Muscle of leg (tissue), 3 donors: ENCODE measurements at regions not wholly inside any gene's neighbourhood (a gene's known extent, or its start where the extent isn't known, plus 50 kb on each side); places are given as distances from the start of the nearest gene placed in this dataset.
A peak's percentile ranks its signal among the peaks of the same experiment; 100 is the strongest.

Experiments used
- DNase-seq: peaks from one replicate; pipeline ENCODE4 v3.0.0; 2013
- H3K27ac ChIP-seq: one replicate; pipeline ENCODE4 v1.5.1; 2013; ENCODE audit warnings: mild to moderate bottlenecking, low read length, control low read depth
- H3K27me3 ChIP-seq: one replicate; pipeline ENCODE4 v1.6.1; 2013; ENCODE audit warnings: low read length; ENCODE audit not compliant: control insufficient read depth, insufficient read depth
- H3K36me3 ChIP-seq: one replicate; pipeline ENCODE4 v1.6.1; 2013; ENCODE audit warnings: low read length; ENCODE audit not compliant: control insufficient read depth, insufficient read depth
- H3K4me1 ChIP-seq: one replicate; pipeline ENCODE4 v1.6.1; 2013; ENCODE audit warnings: low read length; ENCODE audit not compliant: control insufficient read depth, insufficient read depth
- H3K4me3 ChIP-seq: one replicate; pipeline ENCODE4 v1.5.1; 2013; ENCODE audit warnings: low read length, control low read depth
- H3K9me3 ChIP-seq: replicated peaks from 2 replicates; pipeline ENCODE4 v1.6.1; 2013; ENCODE audit warnings: low read depth, low read length; ENCODE audit not compliant: control insufficient read depth
- whole genome bisulfite sequencing: methylation state at CpG from one replicate; pipeline ENCODE4 v1.1.5; 2013; ENCODE audit warnings: missing lambda C conversion rate; ENCODE audit not compliant: insufficient coverage; 5-methylcytosine and 5-hydroxymethylcytosine counted together

DNA sequence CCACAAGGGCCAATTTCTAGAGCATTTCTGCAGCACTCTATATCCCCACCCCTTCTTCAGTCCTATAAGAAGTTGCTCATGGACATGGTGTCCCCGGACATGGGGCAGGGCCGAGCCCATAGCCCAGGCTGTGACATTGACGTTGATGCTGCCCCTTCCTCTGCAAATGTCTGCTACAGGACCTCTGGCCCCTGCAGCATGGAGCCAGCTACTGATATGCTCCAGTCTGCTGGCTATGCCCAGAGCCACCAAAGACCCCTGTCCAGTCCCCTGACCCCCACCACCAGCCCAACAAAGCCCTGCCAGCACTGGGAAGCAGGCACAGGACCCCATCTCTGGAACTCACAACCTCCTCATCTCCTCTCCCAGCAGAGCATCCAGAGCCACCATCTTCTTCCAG is 120.1 kb upstream of the SMAD3 start:
- H3K36me3 ChIP-seq: no peaks in the 10 kb centered on the region
- no peaks in the 10 kb centered on the region for H3K9me3 ChIP-seq
- WGBS: 90% methylated on average over 3 of the region's 3 CpGs
- DNase-seq: no peak
- no peak overlapping the region for H3K27ac ChIP-seq
- no peak overlapping the region for H3K4me3 ChIP-seq
- H3K4me1 ChIP-seq: peaks cover 15% of the 10 kb centered on the region
- peaks cover 5% of the 10 kb centered on the region for H3K27me3 ChIP-seq

DNA sequence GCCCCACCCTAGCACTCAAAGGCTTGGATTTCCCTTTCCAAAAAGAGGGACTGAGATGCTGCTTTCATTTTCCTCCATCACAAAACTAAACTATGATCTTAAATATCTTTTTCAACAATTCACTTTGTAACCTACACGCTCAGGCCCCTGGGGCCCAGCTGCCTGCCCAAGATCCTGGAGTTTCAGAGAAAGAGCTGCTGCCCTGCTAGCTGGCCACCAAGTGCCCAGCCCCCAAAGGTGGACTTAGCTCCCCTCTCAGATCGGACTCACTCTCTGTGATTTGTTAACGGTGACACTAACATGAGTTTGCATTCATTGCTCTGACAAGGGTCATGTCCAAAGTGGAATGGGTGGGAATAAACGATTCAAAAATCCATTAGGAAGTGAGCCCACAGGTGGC is 119.6 kb upstream of the SMAD3 start:
- peaks cover 5% of the 10 kb centered on the region for H3K27me3 ChIP-seq
- H3K4me3 ChIP-seq: no peak overlapping the region
- H3K36me3 ChIP-seq: no peaks in the 10 kb centered on the region
- H3K4me1 ChIP-seq: peaks cover 11% of the 10 kb centered on the region
- H3K27ac ChIP-seq: no peak overlapping the region
- WGBS: 70% methylated on average over 4 of the region's 4 CpGs
- no peak for DNase-seq
- H3K9me3 ChIP-seq: no peaks in the 10 kb centered on the region

DNA sequence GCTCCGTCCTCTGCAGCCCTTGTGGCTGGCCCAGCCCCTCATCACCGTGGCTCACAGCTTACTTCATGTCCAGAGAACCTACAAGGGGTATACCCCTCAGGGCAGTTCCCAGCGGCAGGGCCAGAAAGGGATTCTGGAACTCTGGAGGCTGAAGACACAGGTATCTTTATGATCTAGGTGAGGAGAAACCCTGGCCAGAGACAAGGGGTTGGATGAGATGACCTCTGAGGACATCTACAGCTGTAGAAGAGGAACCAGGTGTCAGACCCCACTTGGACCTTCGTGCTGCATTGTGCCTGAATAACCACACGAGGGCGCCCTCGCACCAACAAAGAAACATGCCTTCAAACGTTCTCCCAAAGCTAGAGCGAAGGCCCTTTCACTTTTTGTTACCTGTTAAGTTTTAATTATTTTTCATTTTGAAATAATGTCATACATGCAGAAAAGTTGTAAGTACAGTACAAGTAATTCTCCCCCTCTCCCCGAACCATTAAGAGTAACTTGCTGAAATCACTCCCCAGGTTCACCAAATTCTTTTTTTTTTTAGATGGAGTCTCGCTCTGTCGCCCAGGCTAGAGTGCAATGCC is 118.7 kb upstream of the SMAD3 start:
- Histone ChIP-seq H3K27ac (no peak overlapping the region), H3K36me3 (no peaks in the 10 kb centered on the region), H3K4me1 (peaks cover 3% of the 10 kb centered on the region), H3K4me3 (no peak overlapping the region), H3K27me3 (peaks cover 2% of the 10 kb centered on the region), H3K9me3 (no peaks in the 10 kb centered on the region)
- 39% methylated on average over 2 of the region's 12 CpGs for WGBS
- peak; percentile 78 for DNase-seq

DNA sequence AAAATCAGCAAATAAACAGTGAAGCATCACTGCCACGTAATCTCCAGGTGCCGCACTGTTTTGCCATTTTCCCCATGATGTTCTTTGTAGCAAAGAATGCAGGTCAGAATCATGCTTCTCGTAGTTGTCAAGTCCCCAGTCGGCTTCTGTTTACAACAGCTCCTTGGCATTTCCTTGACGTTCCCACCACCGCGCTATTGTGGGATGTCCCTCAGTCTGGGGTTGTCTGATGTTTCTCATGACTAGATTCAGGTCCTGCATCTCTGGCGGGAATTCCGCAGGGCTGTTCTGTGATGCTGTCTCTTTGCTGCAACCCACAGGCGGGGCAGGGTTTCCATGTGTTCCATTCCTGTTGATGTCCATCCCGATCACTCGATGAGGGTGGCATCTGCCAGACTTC is 117.9 kb upstream of the SMAD3 start:
- H3K9me3 ChIP-seq: no peaks in the 10 kb centered on the region
- H3K4me3 ChIP-seq: no peak overlapping the region
- H3K27ac ChIP-seq: no peak overlapping the region
- WGBS: 83% methylated on average over 7 of the region's 12 CpGs
- peaks cover 2% of the 10 kb centered on the region for H3K27me3 ChIP-seq
- H3K4me1 ChIP-seq: peaks cover 3% of the 10 kb centered on the region
- no peaks in the 10 kb centered on the region for H3K36me3 ChIP-seq
- DNase-seq: no peak

DNA sequence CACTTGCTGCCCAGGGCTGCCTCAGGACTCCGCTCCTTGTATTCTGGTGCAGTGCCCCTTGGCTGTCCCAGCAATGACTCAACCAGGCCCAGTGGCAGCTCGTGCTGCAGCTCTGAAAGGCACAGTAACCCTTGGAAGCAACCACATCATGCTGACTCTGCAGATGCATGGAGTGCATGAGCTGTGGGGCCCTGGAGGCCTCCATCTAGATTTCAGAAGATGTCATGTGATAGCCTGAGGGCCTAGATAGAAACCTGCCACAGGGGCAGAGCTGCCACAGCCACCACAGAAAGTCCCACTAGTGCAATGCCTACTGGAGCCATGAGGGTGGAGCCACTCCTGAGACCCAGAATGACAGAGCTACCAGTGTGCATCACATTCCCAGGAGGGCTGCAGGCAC is 117.1 kb upstream of the SMAD3 start:
- Histone ChIP-seq H3K36me3 (no peaks in the 10 kb centered on the region), H3K9me3 (no peaks in the 10 kb centered on the region), H3K27me3 (peaks cover 2% of the 10 kb centered on the region), H3K4me1 (no peaks in the 10 kb centered on the region), H3K4me3 (no peak overlapping the region), H3K27ac (no peak overlapping the region)
- DNase-seq: no peak
- WGBS: 61% methylated on average over 2 of the region's 2 CpGs

DNA sequence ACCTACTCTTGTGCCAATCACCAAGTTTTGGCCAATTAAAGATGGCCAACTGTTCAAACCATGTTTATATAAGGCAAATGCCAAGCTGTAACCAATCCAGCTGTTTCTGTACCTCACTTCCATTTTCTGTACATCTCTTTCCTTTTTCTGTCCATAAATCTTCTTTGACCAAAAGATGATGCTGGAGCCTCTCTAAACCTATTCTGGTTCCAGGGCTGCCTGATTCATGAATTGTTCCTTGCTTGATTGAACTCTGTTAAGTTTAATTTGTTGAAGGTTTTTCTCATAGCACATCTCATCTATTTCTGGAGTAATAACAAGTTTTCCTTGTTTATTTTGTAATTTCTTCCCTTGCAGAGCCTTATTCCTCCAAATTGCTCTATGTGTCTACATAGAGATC is 115.3 kb upstream of the SMAD3 start:
- H3K27ac ChIP-seq: no peak overlapping the region
- peaks cover 2% of the 10 kb centered on the region for H3K27me3 ChIP-seq
- no peaks in the 10 kb centered on the region for H3K9me3 ChIP-seq
- H3K4me1 ChIP-seq: no peaks in the 10 kb centered on the region
- H3K36me3 ChIP-seq: no peaks in the 10 kb centered on the region
- no peak overlapping the region for H3K4me3 ChIP-seq
- DNase-seq: no peak

DNA sequence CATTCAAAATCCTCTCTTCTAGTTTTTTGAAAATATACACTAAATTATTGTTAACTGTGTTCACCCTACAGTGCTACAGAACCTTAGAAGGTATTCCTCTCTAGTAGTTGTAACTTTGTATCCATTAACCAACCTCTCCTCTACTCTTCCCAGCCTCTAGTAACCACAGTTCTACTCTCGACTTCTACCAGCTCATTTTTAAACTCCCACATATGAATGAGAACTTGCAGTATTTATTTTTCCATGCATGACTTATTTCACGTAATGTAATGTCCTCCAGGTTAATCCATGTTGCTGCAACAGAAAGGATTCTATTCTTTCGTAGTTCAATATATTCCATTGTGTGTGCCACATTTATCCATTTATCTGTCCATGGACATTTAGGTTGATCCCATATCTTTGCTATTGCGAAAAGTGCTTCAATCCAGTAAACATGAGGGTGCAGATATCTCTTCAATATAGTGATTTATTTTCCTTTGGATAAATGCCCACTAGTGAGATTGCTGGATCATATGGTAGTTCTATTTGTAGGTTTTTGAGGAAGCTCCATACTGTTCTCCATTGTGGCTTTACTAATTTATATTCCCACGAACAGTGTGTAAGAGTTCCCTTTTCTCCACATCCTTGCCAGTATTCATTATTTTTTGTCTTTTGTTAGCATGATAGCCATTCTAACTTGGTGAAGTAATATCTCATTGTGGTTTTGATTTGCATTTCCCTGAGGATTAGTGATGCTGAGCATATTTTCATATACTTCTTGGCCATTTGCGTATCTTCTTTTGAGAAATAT is 113.7 kb upstream of the SMAD3 start:
- Histone ChIP-seq H3K4me3 (no peak overlapping the region), H3K27me3 (no peaks in the 10 kb centered on the region), H3K36me3 (no peaks in the 10 kb centered on the region), H3K4me1 (no peaks in the 10 kb centered on the region), H3K9me3 (no peaks in the 10 kb centered on the region), H3K27ac (no peak overlapping the region)
- DNase-seq: peak; percentile 26
- no CpG with 5 or more reads among the region's 6 CpGs for WGBS

DNA sequence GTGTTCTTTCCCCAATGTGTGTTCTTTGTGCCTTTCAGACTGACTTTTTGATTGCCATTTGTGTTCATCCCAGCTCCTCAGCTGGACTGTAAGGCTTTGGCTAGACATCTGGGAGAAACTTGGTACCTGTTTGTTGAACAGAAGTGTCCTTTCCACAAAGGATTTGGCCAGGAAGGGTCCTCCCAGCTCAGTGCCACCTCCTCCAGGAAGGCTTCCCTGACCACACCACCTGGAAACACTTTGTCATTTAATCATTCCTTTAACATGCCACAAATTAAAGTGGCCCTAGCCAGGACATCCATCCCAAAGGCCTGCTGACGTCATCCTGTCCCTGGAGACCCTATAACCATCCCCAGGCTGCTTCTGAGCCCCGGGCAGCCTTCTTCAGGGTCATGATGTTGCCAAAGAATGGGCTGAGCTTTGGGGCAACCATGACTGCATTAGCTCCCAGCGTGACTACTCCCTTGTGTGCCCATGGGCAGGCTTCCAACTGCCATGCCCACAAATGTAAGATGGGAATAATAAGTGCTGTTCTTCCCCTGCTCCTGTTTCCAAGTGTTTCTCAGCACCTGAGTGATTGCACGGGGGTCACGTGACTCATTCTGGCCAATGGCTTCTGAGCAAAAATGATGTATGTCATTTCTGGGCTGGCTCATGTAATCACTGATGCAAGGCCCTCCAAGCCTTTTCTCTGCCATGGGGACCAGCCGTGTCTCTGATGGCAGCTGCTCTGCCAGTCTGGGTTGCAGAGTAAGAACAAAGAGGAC is 112.5 kb upstream of the SMAD3 start:
- Histone ChIP-seq H3K27me3 (no peaks in the 10 kb centered on the region), H3K9me3 (no peaks in the 10 kb centered on the region), H3K27ac (no peak overlapping the region), H3K4me1 (no peaks in the 10 kb centered on the region), H3K36me3 (no peaks in the 10 kb centered on the region), H3K4me3 (no peak overlapping the region)
- DNase-seq: peak; percentile 1
- 71% methylated on average over 6 of the region's 6 CpGs for WGBS

DNA sequence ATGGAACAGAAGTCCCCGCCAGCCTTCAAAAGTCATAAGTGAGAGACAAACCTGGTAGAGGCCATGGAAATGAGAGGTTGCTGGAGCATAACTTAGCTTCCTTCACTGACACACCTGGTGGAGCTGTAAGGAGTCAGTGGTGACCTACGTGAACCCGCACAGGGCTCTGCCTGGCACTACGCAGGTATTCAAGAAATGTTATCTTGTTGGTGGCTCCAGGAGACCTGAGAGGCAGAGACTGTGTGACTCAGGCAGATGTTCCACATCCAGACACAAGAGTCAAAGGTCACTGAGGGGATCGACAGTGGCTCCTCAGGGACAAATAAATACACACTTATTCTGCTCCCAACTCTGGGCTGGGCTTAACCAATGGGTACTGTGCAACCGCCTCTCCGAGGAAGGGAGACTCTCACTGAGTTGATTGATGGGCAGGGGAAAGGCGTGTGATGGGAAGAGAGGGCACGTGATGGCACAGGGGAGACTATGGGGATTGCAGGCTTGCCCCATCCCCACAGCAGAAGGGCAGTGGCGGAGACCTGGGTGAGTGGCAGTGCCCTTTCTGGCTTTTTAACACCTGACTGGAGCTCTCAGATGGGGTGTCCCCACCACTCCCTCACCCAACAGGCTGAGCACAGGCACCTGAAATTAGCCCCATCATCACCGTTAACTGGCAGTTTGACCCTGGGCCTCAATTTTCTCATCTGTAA is 111.7 kb upstream of the SMAD3 start:
- Histone ChIP-seq H3K27me3 (no peaks in the 10 kb centered on the region), H3K36me3 (no peaks in the 10 kb centered on the region), H3K27ac (no peak overlapping the region), H3K4me1 (no peaks in the 10 kb centered on the region), H3K4me3 (no peak overlapping the region), H3K9me3 (no peaks in the 10 kb centered on the region)
- peak; percentile 1 for DNase-seq
- 78% methylated on average over 7 of the region's 11 CpGs for WGBS

DNA sequence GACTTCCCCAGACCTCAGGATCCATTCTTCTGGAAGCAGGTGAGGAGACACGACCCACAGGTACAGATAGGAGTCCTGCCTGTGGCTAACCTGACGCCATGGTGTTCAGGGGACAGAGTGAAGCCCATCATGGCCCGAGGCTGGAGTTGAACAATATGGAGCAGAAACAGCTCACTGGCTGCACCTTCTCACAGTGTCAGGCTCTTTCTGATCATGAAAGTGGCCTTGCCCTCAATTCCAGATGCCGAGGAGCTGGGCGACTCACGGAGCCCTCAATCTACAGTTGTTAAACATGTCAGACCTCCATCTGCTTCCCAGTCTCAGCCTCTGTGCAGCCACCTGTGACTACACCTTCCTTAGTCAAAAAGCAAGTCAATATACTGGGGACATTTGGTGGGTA is 110.8 kb upstream of the SMAD3 start:
- Histone ChIP-seq H3K9me3 (no peaks in the 10 kb centered on the region), H3K36me3 (no peaks in the 10 kb centered on the region), H3K4me1 (no peaks in the 10 kb centered on the region), H3K4me3 (no peak overlapping the region), H3K27ac (no peak overlapping the region), H3K27me3 (no peaks in the 10 kb centered on the region)
- no peak for DNase-seq
- WGBS: 82% methylated on average over 6 of the region's 6 CpGs
